ENCODE measurements at regions not wholly inside any gene's neighbourhood (a gene's known extent, or its start where the extent isn't known, plus 50 kb on each side); places are given as distances from the start of the nearest gene placed in this dataset.

DNA sequence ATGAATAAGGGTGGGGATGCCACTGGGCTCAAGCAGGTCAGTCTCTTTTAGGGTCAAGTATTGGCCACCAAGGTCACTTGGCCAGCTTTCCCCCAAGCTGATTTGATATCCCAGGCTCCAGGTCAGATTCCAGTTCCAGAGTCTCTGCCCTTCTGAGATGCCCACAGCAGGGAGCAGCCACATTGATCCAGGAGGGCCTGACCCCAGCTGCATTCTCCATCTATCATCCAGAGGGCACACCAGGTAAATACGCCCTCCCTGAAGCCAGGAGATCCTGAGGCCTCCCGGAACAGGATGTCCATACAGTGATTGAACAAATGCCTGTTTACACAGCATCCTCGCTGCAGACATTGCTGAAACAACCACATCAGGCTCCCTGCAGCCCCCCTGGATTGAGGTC is 264.6 kb upstream of the TLE3 start (continued):
- TF ChIP-seq, protein P1, sequence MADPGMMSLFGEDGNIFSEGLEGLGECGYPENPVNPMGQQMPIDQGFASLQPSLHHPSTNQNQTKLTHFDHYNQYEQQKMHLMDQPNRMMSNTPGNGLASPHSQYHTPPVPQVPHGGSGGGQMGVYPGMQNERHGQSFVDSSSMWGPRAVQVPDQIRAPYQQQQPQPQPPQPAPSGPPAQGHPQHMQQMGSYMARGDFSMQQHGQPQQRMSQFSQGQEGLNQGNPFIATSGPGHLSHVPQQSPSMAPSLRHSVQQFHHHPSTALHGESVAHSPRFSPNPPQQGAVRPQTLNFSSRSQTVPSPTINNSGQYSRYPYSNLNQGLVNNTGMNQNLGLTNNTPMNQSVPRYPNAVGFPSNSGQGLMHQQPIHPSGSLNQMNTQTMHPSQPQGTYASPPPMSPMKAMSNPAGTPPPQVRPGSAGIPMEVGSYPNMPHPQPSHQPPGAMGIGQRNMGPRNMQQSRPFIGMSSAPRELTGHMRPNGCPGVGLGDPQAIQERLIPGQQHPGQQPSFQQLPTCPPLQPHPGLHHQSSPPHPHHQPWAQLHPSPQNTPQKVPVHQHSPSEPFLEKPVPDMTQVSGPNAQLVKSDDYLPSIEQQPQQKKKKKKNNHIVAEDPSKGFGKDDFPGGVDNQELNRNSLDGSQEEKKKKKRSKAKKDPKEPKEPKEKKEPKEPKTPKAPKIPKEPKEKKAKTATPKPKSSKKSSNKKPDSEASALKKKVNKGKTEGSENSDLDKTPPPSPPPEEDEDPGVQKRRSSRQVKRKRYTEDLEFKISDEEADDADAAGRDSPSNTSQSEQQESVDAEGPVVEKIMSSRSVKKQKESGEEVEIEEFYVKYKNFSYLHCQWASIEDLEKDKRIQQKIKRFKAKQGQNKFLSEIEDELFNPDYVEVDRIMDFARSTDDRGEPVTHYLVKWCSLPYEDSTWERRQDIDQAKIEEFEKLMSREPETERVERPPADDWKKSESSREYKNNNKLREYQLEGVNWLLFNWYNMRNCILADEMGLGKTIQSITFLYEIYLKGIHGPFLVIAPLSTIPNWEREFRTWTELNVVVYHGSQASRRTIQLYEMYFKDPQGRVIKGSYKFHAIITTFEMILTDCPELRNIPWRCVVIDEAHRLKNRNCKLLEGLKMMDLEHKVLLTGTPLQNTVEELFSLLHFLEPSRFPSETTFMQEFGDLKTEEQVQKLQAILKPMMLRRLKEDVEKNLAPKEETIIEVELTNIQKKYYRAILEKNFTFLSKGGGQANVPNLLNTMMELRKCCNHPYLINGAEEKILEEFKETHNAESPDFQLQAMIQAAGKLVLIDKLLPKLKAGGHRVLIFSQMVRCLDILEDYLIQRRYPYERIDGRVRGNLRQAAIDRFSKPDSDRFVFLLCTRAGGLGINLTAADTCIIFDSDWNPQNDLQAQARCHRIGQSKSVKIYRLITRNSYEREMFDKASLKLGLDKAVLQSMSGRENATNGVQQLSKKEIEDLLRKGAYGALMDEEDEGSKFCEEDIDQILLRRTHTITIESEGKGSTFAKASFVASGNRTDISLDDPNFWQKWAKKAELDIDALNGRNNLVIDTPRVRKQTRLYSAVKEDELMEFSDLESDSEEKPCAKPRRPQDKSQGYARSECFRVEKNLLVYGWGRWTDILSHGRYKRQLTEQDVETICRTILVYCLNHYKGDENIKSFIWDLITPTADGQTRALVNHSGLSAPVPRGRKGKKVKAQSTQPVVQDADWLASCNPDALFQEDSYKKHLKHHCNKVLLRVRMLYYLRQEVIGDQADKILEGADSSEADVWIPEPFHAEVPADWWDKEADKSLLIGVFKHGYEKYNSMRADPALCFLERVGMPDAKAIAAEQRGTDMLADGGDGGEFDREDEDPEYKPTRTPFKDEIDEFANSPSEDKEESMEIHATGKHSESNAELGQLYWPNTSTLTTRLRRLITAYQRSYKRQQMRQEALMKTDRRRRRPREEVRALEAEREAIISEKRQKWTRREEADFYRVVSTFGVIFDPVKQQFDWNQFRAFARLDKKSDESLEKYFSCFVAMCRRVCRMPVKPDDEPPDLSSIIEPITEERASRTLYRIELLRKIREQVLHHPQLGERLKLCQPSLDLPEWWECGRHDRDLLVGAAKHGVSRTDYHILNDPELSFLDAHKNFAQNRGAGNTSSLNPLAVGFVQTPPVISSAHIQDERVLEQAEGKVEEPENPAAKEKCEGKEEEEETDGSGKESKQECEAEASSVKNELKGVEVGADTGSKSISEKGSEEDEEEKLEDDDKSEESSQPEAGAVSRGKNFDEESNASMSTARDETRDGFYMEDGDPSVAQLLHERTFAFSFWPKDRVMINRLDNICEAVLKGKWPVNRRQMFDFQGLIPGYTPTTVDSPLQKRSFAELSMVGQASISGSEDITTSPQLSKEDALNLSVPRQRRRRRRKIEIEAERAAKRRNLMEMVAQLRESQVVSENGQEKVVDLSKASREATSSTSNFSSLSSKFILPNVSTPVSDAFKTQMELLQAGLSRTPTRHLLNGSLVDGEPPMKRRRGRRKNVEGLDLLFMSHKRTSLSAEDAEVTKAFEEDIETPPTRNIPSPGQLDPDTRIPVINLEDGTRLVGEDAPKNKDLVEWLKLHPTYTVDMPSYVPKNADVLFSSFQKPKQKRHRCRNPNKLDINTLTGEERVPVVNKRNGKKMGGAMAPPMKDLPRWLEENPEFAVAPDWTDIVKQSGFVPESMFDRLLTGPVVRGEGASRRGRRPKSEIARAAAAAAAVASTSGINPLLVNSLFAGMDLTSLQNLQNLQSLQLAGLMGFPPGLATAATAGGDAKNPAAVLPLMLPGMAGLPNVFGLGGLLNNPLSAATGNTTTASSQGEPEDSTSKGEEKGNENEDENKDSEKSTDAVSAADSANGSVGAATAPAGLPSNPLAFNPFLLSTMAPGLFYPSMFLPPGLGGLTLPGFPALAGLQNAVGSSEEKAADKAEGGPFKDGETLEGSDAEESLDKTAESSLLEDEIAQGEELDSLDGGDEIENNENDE (IDR thresholded peaks at IDR 0.05; ENCODE audit: insufficient replicate concordance, low read length), result no peak
- TF ChIP-seq SP4 (IDR thresholded peaks at IDR 0.05; ENCODE audit: low read length) (no peak), RBBP5 (IDR thresholded peaks at IDR 0.05; ENCODE audit: borderline replicate concordance, low read depth, low read length) (no peak), EGR1 (IDR thresholded peaks at IDR 0.05; ENCODE audit: borderline replicate concordance, low read depth, low read length) (no peak), RAD21 (IDR thresholded peaks at IDR 0.05 in 1 of 2, conservative IDR thresholded peaks at IDR 0.05 in 1 of 2; ENCODE audit: low read depth in 2 of 2, low read length in 2 of 2) (peak in 1 of 2 experiments; percentile 27; a peak in 1 of 4 replicates), EP300 (IDR thresholded peaks at IDR 0.05; ENCODE audit: borderline replicate concordance in 1 of 2, low read depth in 2 of 2, low read length in 2 of 2) (no peak), HDAC6 (IDR thresholded peaks at IDR 0.05; ENCODE audit: low read depth, low read length) (no peak), RFX5 (IDR thresholded peaks at IDR 0.05; ENCODE audit: borderline replicate concordance, low read depth, low read length) (no peak), FOSL1 (IDR thresholded peaks at IDR 0.05; ENCODE audit: insufficient read depth, low read depth, low read length) (no peak), SAP30 (IDR thresholded peaks at IDR 0.05; ENCODE audit: insufficient read depth, insufficient replicate concordance, low read length) (no peak), CTBP2 (IDR thresholded peaks at IDR 0.05; ENCODE audit: borderline replicate concordance, insufficient read depth, insufficient read length, low read length) (no peak)

All from H1 (cell line).